Limb (tissue), 2 donors: ENCODE measurements at regions not wholly inside any gene's neighbourhood (a gene's known extent, or its start where the extent isn't known, plus 50 kb on each side); places are given as distances from the start of the nearest gene placed in this dataset.
"Not testable (repeated sequence)": the region's sequence is repeated elsewhere in the genome, so short reads cannot be mapped to it uniquely, and the experiment has no call there.

Experiments used
- DNase-seq, 2 donors: peaks; one replicate each; pipeline ENCODE4 v3.0.0-alpha.2; 2016; ENCODE audit errors: extremely low spot score in 2 of 2

GRCh38 chr19:34023381-34023780 is 148.9 kb upstream of the LSM14A start:
- DNase-seq = no peak

DNA sequence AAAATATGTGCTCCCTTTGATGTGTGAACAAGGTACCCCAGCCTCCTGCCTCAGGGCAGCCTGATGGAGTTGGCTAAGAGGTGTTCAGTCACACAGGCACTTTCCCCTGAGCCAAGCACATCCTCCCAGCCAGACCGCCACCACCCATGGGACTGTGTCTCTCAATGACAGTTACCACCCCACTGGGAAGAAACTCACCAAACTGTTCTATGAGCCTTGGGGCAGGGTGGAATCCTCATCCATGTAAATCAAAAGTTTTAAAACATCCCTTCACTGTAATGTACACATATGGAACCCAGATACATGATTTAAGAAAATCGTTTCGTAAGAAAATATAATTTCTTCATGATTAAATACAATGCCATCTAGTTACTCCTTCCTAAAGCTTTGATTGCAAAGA is 138.4 kb upstream of the LSM14A start:
- DNase-seq = no peak

- no peak for DNase-seq
Observed at GRCh38 chr19:34034318-34034846, 137.9 kb upstream of the LSM14A start.

GRCh38 chr19:34041925-34042521 is 130.3 kb upstream of the LSM14A start:
- DNase-seq = peak; percentile 5 to 69

GRCh38 chr19:34044021-34044420 is 128.3 kb upstream of the LSM14A start:
- DNase-seq = no peak

DNA sequence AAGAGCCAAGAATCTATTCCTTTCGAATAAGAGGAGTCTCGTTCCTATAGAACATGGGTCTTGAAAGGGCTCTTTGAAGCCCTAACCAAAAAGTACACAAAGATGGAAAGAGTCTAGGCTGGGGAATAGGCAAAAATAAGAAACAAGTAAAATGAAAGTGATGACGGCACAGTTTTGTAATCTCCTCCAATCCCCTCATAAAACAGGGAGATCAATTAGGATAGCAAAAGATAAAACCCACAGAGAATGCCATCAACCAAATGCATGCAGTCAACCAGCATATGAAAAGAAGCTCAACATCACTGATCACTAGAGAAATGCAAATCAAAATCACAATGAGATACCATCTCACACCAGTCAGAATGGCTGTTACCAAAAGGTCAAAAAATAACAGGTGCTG is 122.4 kb upstream of the LSM14A start:
- DNase-seq = no peak

DNA sequence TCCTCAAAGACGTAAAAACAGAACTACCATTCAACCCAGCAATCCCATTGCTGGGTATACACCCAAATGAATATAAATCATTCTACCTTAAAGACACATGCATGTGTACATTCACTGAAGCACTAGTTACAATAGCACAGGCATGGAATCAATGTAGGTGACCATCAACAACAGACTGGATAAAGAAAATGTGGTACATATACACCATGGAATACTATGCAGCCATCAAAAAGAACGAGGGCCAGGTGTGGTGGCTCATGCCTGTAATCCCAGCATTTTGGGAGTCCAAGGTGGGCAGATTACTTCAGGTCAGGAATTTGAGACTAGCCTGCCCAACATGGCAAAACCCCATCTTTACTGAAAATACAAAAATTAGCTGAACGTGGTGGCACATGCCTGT is 121.9 kb upstream of the LSM14A start:
- not testable (repeated sequence) for DNase-seq

- DNase-seq = no peak
Observed at GRCh38 chr19:34051255-34051654, 121.0 kb upstream of the LSM14A start.

DNA sequence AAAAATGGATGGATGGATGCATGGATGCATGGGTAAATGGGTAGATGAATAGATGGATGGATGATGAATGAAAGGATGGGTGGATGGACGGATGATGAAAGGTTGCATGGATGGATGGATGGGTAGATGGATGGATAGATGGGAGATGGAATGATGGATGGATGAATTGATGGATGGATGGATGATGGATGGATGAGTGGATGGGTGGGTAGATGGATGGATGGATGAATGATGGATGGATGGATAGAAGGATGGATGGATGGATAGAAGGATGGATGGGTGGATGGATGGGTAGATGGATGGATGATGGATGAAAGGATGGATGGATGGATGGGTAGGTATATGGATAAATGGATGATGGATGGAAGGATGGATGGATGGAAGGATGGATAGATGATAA is 115.1 kb upstream of the LSM14A start:
- no peak for DNase-seq

GRCh38 chr19:34066007-34066643 is 106.2 kb upstream of the LSM14A start:
- no peak for DNase-seq

- no peak for DNase-seq
Observed at GRCh38 chr19:34067861-34068271, 104.4 kb upstream of the LSM14A start.

DNA sequence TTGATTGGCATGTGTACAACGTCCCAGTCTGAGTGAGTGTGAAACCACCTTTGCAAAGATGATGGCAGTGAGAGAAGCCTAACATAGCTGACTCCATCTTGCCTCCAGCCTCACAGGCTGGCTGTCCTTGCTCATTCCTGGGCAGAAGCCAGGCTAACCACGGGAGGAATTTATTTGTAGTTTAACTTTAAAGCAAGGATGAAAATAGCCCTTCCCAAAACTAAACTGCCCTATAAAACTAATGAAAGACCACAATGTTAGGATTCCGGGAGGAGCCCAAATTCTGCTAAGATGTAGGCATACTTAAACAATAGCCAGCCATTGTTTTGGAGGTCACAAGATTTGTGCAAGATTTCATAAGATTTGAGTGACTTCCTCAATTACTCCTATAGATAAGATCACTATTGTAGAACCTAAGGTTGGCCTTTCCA is 96.6 kb upstream of the LSM14A start:
- no peak for DNase-seq

DNA sequence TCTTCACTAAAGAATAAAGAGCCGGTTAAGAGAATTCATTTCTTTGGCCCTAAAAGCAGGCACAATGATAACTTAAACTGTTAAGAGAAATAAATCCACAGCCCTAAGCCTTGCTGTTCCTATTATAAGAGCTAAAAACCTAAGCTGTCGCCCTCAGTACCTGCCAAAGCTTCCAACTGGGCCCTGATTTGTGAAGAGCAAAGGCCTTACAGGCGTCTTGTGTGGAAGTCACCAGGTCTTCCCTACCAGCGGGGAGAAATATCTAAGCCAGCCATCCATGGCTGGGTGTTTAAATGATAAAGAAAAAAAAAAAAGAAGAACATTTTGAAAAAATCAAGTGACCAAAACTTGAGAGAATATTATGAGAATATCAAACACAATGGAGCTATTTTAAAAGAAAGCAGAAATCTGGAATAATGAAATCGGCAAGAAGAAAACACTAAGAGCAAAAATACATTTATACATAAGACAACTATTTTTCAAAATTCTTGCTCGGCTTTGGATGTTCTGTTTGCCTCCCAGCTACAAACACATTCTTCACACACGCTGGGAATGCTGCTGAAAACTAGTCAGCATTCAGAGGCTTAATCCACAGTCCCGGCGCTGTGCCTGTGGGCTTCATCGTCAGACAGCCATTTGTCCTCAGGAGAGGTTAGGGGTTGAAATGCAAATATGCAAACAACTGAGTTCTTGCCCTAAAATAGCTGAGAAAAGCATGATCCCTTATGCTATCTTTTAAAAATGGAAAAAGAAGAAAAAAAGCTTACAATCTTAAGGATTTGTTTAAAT is 89.8 kb upstream of the LSM14A start:
- DNase-seq = no peak

DNA sequence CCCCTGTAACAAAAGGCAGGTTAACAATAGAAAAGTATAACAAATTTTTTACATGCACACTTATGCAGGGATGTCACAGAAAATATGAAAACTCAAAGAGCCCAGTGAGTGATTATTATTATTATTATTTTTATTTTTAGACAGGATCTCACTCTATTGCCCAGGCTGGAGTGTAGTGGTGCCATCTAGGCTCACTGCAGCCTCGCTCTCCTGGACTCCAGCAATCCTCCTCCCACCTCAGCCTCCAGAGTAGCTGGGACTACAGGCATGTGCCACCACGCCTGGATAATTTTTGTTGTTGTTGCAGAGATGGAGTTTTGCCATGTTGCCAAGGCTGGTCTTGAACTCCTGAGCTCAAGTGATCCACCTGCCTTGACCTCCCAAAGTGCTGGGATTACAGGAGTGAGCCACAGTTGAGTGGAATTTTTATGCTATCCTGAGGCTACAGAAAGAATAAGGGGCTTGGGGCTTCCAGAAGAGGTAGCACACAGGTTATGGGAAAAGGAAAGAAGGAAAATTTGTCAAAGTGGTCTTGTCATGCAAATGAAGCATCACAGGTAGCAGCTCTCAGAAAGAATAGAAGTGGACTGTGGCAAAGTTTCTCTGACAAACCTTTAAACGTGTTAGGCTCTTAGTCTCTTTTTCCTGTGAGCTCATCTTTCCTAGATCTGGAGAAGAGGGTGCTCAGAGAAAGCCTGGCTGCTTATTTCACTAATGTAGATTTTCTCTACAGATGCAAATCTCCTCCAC is 87.7 kb upstream of the LSM14A start:
- no peak for DNase-seq

DNA sequence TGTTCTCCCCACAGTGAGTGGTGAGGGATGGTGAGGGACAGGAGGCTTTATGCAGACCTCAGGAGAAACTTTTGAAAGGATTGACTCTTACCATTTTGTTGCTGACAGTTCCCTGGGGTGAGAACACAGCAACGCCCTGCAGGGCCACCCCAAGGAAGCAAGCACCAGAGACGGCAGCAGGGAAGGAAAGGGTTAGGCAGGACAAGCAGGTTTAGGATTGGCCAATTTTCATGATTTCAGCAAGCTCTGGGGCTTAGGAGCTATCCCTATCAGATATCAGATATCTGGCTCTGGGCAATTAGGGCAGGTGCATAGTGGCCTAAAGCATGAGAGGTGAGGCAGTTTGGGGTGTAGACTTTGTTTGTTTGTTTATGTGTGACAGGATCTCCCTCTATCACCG is 87.0 kb upstream of the LSM14A start:
- DNase-seq = no peak

DNA sequence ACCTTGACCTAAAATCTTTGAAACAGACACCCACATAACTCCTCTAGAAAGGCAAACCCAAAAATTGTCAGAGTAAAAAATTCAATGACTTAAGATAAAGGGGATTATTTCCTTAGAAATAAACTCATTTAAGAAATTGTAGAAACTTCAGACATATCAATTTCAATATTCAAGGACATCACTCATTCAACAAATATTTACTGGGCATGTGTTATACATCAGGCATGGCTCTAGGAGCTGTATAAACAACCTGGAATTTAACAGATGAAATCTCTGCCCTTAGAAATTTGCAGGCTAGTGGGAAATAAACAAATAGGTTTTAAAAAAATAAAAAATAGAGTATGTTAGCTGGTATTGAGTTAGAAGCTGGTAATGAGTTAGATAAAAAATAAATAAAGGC is 84.0 kb upstream of the LSM14A start:
- DNase-seq = no peak

- DNase-seq = no peak
Observed at GRCh38 chr19:34089566-34089965, 82.7 kb upstream of the LSM14A start.

DNA sequence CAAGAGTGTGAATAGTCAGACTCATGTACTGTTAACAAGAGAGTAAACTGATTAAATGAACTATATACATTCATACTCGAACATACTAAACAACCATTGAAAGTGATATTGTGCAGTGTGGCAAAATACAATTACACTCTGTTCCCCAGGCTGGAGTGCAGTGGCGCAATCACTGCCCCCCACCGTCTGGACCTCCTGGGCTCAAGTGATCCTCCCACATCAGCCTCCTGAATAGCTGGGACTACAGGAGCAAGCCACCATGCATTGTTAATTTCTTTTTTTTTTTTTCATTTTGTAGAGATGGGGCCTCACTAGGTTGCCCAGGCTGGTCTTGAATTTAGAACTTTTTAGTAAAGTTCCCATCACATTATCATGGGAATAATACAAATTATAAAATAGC is 77.3 kb upstream of the LSM14A start:
- DNase-seq = no peak

GRCh38 chr19:34095411-34095810 is 76.9 kb upstream of the LSM14A start:
- not testable (repeated sequence) for DNase-seq

DNA sequence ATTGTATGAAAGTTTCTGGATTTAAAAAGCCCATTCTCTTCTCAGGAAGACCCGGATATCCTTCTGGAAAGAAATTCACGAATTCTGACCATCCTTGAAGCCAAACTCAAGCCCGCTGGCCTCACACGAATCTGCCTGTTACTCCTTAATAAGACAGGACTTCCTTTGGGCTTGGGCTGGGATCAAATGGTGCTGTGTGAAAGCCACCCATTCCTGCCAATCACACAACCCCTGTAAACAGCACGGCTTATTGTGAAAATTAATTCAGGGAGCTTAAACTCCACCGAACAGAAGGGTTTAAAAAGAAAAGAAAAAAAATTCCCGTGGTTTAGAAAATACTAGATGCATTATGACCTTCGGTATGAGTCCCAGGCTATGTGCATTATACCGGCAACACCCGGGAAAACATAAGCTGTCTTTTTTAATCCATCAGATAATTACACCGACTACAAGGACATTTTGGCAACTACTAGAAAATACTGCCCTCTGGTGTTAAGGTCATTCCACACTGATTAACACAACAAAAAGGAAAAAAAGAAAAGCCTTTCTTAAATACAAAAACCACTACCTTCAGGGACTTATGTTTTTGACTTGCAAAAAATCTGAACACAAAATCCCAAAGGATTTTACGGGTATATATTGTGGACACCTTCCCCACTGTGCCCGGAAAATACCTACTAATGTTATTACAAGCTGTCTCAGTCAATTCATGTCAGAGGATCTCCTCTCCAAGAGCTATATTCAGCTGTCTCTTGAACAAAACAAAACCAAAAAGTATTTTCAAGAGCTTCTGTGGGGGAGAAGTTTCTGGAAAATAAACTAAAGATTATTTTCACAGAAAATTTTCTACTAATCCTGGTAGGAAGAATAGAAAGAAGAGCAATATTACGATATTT is 76.0 kb upstream of the LSM14A start:
- peak in 1 of 2 donors; percentile 30 for DNase-seq

DNA sequence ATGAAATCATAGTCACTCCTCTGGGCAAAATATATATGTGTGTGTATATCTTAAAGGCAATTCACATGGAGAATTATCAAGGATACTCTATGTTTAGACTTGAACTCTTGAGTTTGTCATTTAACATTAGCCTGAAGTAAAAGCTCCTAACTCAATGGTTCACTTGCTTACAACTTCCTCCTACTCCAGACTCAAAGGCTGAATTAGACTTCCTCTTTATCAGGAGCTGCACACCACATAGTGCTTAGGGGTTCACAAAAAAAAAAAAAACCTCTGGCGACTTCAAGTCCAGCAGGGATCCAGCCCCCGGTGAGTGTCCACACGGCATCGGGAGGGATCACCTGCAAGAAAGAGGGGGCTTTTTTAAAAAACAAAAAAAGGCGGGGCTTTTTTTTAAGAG is 68.2 kb upstream of the LSM14A start:
- no peak for DNase-seq
